ENCODE measurements at regions not wholly inside any gene's neighbourhood (a gene's known extent, or its start where the extent isn't known, plus 50 kb on each side); places are given as distances from the start of the nearest gene placed in this dataset.

GRCh38 chr9:86829496-86830046 is 117.7 kb downstream of the GAS1 start:
- DNase-seq: no peak

- DNase-seq: no peak
Measured at GRCh38 chr9:86828631-86829030, 118.7 kb downstream of the GAS1 start.

- DNase-seq: no peak
Measured at GRCh38 chr9:86827893-86828292, 119.4 kb downstream of the GAS1 start.

GRCh38 chr9:86825299-86825698 is 122.0 kb downstream of the GAS1 start:
- no peak for DNase-seq

GRCh38 chr9:86822006-86822801 is 125.1 kb downstream of the GAS1 start:
- DNase-seq: no peak

- no peak for DNase-seq
Measured at GRCh38 chr9:86821006-86821845, 126.1 kb downstream of the GAS1 start.

- no peak for DNase-seq
Measured at GRCh38 chr9:86819552-86819951, 127.8 kb downstream of the GAS1 start.

GRCh38 chr9:86818636-86819035 is 128.7 kb downstream of the GAS1 start:
- DNase-seq: no peak

- no peak for DNase-seq
Measured at GRCh38 chr9:86816868-86817267, 130.4 kb downstream of the GAS1 start.

- DNase-seq: no peak
Measured at GRCh38 chr9:86816366-86816765, 130.9 kb downstream of the GAS1 start.

GRCh38 chr9:86812616-86813015 is 134.7 kb downstream of the GAS1 start:
- no peak for DNase-seq

GRCh38 chr9:86809759-86810367 is 137.4 kb downstream of the GAS1 start:
- DNase-seq: no peak

- no peak for DNase-seq
Measured at GRCh38 chr9:86809151-86809550, 138.2 kb downstream of the GAS1 start.

GRCh38 chr9:86807367-86807976 is 139.8 kb downstream of the GAS1 start:
- no peak for DNase-seq

- DNase-seq: no peak
Measured at GRCh38 chr9:86804011-86804410, 143.3 kb downstream of the GAS1 start.

- no peak for DNase-seq
Measured at GRCh38 chr9:86802900-86803673, 144.2 kb downstream of the GAS1 start.

- DNase-seq: no peak
Measured at GRCh38 chr9:86801246-86801645, 146.1 kb downstream of the GAS1 start.

- DNase-seq: no peak
Measured at GRCh38 chr9:86800681-86801080, 146.6 kb downstream of the GAS1 start.

- DNase-seq: no peak
Measured at GRCh38 chr9:86798966-86799365, 148.3 kb downstream of the GAS1 start.

GRCh38 chr9:86796666-86797065 is 150.6 kb downstream of the GAS1 start:
- DNase-seq: no peak

GRCh38 chr9:86795823-86796553 is 151.3 kb downstream of the GAS1 start:
- DNase-seq: no peak
